GM12801 (cell line): ENCODE measurements at regions not wholly inside any gene's neighbourhood (a gene's known extent, or its start where the extent isn't known, plus 50 kb on each side); places are given as distances from the start of the nearest gene placed in this dataset.

ENCODE experiments used
- TF ChIP-seq, protein P1 (sequence below): IDR thresholded peaks from one replicate; pipeline ENCODE4 v1.5.1; 2011; ENCODE audit warnings: control low read depth; ENCODE audit not compliant: insufficient read length; ENCODE audit errors: extremely low read depth

DNA sequence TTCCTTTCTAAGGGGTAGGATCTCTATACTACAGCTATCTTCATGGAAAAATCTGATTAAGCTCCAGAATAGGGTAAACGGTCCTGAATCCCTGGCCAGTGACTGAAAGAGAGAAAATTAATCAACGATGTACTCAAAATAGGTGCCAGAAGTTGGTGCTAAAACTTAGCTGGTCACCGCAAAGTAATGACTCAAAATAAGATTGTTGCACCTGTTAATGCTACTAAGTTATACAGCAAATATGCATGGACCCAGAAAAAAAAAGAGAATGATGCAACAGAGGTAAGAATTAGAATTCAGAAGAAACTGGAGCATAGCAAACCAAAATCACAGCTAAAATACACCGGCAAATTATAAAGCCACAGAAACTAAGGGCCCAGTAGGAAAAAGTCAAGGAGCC, 239.7 kb upstream of the FAM241A start:
- TF ChIP-seq, protein P1, sequence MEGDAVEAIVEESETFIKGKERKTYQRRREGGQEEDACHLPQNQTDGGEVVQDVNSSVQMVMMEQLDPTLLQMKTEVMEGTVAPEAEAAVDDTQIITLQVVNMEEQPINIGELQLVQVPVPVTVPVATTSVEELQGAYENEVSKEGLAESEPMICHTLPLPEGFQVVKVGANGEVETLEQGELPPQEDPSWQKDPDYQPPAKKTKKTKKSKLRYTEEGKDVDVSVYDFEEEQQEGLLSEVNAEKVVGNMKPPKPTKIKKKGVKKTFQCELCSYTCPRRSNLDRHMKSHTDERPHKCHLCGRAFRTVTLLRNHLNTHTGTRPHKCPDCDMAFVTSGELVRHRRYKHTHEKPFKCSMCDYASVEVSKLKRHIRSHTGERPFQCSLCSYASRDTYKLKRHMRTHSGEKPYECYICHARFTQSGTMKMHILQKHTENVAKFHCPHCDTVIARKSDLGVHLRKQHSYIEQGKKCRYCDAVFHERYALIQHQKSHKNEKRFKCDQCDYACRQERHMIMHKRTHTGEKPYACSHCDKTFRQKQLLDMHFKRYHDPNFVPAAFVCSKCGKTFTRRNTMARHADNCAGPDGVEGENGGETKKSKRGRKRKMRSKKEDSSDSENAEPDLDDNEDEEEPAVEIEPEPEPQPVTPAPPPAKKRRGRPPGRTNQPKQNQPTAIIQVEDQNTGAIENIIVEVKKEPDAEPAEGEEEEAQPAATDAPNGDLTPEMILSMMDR, result no peak

DNA sequence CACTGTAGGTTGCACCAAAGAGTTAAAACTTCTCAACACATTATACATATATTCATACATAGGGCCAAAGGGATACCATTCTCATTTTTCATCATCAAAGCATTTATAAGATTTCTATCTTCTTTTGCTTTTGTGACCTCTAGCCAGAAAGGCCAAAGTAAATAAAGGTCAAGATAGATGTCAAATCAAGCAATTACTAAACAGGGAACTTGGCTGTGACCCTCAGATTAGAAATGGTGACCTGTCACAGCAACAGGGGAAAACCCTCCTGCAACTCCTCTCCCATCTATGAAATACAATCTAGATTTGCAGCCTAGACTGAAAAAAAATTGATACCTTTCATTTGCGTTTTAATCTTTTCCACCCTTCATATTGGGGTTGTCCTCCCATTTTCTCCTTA, 225.6 kb upstream of the FAM241A start:
- TF ChIP-seq, protein P1, result no peak

DNA sequence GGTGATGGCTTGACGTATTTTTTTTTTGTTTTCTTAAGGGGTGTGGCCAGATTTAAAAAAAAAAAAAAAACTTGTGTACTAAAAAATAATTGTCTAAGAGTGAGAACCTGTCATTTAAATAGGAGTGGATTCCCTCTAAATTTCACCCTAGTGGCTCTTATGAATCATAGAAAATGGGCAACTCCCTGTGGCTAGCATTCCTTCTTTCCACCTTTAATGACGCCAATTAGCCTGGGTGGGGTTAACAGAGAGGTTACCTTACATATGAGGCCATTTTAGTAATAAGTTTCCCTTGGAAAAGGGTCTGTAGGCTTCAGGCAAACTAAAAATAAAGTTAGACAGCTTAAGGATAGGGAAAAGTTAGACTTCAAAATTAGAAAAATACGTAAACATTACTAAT, 223.5 kb upstream of the FAM241A start:
- TF ChIP-seq, protein P1, result no peak

DNA sequence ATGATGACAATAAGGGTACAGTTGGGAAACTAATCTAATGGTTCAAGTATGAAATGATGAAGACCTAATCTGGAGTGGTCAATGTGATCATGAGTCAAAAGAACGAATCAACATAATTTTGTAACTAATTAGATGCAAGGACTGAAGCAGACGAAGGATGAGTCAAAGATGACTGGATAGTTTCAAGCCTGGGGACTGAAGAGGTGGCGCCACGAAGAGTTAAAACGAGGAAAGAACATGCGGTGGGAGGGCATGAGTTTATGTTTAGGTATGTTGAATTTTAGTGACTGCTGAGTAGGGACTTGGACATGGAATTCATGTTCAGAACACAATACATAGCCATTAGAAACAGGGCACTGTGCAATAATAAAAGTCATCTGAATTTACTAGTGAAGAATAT, 221.5 kb upstream of the FAM241A start:
- TF ChIP-seq, protein P1, result no peak

DNA sequence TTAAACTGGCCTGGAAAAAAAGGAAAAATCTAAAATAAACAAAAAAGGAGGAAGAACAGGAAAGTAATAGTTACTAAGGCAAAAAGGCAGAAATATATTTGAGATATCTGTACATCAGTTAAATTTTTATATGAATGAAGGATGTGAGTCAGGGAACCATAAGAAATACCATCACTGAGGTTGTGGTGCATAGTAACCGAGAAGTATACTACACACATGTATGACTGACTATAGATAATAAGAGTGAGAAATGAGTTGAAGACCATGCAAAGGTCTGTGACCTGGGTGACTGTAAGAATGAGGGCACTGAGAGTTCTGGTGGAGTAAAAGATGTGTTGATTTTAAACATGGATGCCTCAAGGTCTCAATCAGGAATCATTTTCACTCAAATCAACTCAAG, 220.6 kb upstream of the FAM241A start:
- TF ChIP-seq, protein P1, result no peak

DNA sequence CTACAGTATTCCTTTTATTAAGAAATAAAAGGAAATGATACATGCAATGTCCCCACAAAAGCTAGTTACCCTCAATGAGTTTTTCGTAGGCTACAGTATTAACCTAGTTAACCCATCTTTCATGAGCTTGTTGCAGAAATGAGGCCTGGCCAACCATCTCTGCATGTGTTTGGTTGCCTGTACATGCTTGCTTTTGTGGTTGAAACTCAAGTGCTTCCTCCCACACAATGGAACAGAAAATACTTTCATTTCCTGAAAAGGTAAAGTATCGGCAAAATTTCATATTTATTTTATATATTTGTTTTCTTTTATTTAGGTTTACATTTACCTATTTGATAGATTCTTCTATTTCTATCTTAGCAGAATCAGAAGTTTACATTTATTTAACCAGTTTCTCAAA, 214.6 kb upstream of the FAM241A start:
- TF ChIP-seq, protein P1, result no peak

DNA sequence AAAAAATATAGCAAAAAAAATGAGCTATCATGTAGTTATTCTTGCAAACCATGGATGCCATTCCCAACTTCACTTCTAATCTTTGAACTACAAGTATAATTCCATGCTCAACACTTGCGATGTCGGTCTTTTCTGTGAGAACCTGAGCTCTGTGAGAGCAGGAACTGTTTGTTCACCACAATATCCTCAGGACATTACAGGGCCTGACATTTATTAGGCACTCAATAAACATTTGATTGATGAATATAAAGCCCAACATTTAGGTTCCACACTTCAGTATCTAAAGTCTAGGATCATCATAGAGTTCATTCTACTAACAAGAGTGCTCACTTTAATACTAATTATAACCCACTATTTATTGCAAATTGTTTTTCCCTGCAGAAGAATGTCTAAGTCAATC, 211.6 kb upstream of the FAM241A start:
- TF ChIP-seq, protein P1, result no peak

DNA sequence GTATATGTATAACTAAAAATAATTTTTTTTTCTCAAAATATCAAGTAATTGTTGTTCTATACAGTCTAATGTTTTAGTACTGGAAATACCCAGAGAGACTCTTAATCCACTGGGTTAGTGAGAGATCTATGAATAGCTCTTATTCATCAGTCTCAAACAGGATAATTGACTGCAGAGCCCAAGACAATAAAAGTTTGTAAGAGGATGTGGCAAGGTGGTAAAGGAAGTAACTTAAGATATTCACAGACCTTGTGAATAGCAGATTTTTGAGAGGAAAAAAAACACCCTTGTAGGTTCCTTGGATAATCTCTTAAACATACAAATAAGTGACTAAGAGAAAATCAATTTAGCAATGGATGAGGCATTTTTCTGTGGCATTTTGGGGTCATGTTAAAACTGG, 210.9 kb upstream of the FAM241A start:
- TF ChIP-seq, protein P1, result no peak
